GM23338 (cell line): ENCODE measurements at regions not wholly inside any gene's neighbourhood (a gene's known extent, or its start where the extent isn't known, plus 50 kb on each side); places are given as distances from the start of the nearest gene placed in this dataset.

Experiments
- ATAC-seq: fragments of 200-7000 bp; cut with Tn5 transposase; 3 replicates; pipeline ENCODE4 v1.9.1; 2020
- DNase-seq: peaks from one replicate; pipeline ENCODE4 v3.0.0-alpha.2; 2015; ENCODE audit warnings: low spot score
- H2AFZ ChIP-seq: fragments of 200-600 bp; sonication (generic); 2 replicates; pipeline ENCODE4 v1.8.0; 2016; ENCODE audit warnings: antibody characterized with exemption, mild to moderate bottlenecking, moderate library complexity
- H3F3A ChIP-seq: fragments of 200-600 bp; sonication (generic); replicated peaks from 2 replicates; pipeline ENCODE4 v1.8.0; 2017; ENCODE audit warnings: antibody characterized with exemption, mixed run types, low read depth
- H3K27ac ChIP-seq: fragments of 200-600 bp; sonication (generic); 2 replicates; pipeline ENCODE4 v1.6.1; 2016; ENCODE audit warnings: low read depth
- H3K27me3 ChIP-seq: fragments of 200-600 bp; sonication (generic); 2 replicates; pipeline ENCODE4 v1.8.0; 2016; ENCODE audit warnings: mild to moderate bottlenecking, mixed run types, moderate library complexity; ENCODE audit not compliant: insufficient read depth
- H3K36me3 ChIP-seq: fragments of 200-600 bp; sonication (generic); 2 replicates; pipeline ENCODE4 v1.8.0; 2016; ENCODE audit warnings: mild to moderate bottlenecking; ENCODE audit not compliant: insufficient read depth
- H3K4me1 ChIP-seq: fragments of 200-600 bp; sonication (generic); 2 replicates; pipeline ENCODE4 v1.8.0; 2016; ENCODE audit warnings: mild to moderate bottlenecking, moderate library complexity; ENCODE audit not compliant: insufficient read depth
- H3K4me2 ChIP-seq: fragments of 200-600 bp; sonication (generic); 2 replicates; pipeline ENCODE4 v1.7.1; 2017; ENCODE audit warnings: mixed run types
- H3K4me3 ChIP-seq: fragments of 200-600 bp; sonication (generic); 2 replicates; pipeline ENCODE4 v1.6.1; 2016; ENCODE audit warnings: mixed run types
- H3K79me2 ChIP-seq: fragments of 200-600 bp; sonication (generic); replicated peaks from 2 replicates; pipeline ENCODE4 v1.8.0; 2017; ENCODE audit warnings: mild to moderate bottlenecking; ENCODE audit not compliant: insufficient read depth
- H3K9me2 ChIP-seq: fragments of 200-600 bp; sonication (generic); 2 replicates; pipeline ENCODE4 v1.8.0; 2017; ENCODE audit not compliant: insufficient read depth
- H4K20me1 ChIP-seq: fragments of 200-600 bp; sonication (generic); replicated peaks from 2 replicates; pipeline ENCODE4 v1.8.0; 2017; ENCODE audit warnings: mild to moderate bottlenecking; ENCODE audit not compliant: insufficient read depth
- H3K27ac Mint-ChIP-seq: 2 replicates; pipeline ENCODE4 v1.8.0; 2020; ENCODE audit warnings: inconsistent platforms, mild to moderate bottlenecking, moderate library complexity, mixed read lengths
- H3K27me3 Mint-ChIP-seq: 3 replicates; pipeline ENCODE4 v1.8.0; 2022; ENCODE audit warnings: low read depth, mild to moderate bottlenecking, moderate library complexity, mixed read lengths, inconsistent platforms; ENCODE audit not compliant: insufficient read depth, poor library complexity
- H3K36me3 Mint-ChIP-seq: 3 replicates; pipeline ENCODE4 v1.8.0; 2021; ENCODE audit warnings: low read depth, mild to moderate bottlenecking, inconsistent platforms, moderate library complexity, mixed read lengths
- H3K4me1 Mint-ChIP-seq: 3 replicates; pipeline ENCODE4 v1.8.0; 2020; ENCODE audit warnings: mild to moderate bottlenecking, inconsistent platforms, mixed read lengths
- H3K4me3 Mint-ChIP-seq: 3 replicates; pipeline ENCODE4 v1.8.0; 2021; ENCODE audit warnings: moderate library complexity, mild to moderate bottlenecking, inconsistent platforms, mixed read lengths
- H3K9me3 Mint-ChIP-seq: 3 replicates; pipeline ENCODE4 v1.8.0; 2020; ENCODE audit warnings: moderate library complexity, mild to moderate bottlenecking, inconsistent platforms, mixed read lengths
- EZH2phosphoT487 ChIP-seq: fragments of 200-600 bp; sonication (generic); IDR thresholded peaks from one replicate; pipeline ENCODE4 v1.8.1; 2018; ENCODE audit warnings: antibody characterized with exemption; ENCODE audit not compliant: unreplicated experiment
- NANOG ChIP-seq: IDR thresholded peaks from 2 replicates; pipeline ENCODE4 v1.6.1; 2016; ENCODE audit warnings: antibody characterized with exemption, borderline replicate concordance
- POLR2AphosphoS5 ChIP-seq: IDR thresholded peaks from 2 replicates; pipeline ENCODE4 v1.6.1; 2016; ENCODE audit warnings: antibody characterized with exemption, low read depth
- STAT1 ChIP-seq: IDR thresholded peaks from one replicate; pipeline ENCODE4 v1.6.1; 2016; ENCODE audit warnings: antibody characterized with exemption; ENCODE audit not compliant: unreplicated experiment
- TF ChIP-seq, protein P1 (sequence below): fragments of 250-450 bp; sonication (Bioruptor Pico); IDR thresholded peaks from 2 replicates; pipeline ENCODE4 v1.5.0; 2020; ENCODE audit warnings: mild to moderate bottlenecking, moderate library complexity
- TF ChIP-seq, protein P2 (sequence below): IDR thresholded peaks from one replicate; pipeline ENCODE4 v1.6.1; 2018; ENCODE audit warnings: antibody characterized with exemption; ENCODE audit not compliant: unreplicated experiment

DNA sequence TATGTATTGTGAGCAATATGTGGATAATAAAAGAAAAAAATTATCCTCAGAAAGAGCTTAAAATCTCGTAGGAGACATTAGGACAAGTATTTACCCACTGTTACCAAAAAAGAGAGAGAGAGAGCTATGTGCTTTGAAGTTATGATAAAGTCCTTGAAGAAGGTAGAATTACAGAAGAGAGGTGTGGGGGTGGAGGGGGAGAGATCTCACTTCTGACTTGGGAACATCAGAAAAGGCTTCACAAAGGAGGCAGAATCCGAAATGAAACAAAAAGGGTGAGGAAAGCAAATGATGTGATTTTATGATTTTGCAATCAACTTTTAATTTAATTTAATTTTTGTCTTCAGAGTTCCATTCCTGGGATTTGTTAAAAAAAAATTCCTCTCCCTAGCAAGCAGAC, 311.8 kb upstream of the ATP2B1 start (continued):
- TF ChIP-seq, protein P1, sequence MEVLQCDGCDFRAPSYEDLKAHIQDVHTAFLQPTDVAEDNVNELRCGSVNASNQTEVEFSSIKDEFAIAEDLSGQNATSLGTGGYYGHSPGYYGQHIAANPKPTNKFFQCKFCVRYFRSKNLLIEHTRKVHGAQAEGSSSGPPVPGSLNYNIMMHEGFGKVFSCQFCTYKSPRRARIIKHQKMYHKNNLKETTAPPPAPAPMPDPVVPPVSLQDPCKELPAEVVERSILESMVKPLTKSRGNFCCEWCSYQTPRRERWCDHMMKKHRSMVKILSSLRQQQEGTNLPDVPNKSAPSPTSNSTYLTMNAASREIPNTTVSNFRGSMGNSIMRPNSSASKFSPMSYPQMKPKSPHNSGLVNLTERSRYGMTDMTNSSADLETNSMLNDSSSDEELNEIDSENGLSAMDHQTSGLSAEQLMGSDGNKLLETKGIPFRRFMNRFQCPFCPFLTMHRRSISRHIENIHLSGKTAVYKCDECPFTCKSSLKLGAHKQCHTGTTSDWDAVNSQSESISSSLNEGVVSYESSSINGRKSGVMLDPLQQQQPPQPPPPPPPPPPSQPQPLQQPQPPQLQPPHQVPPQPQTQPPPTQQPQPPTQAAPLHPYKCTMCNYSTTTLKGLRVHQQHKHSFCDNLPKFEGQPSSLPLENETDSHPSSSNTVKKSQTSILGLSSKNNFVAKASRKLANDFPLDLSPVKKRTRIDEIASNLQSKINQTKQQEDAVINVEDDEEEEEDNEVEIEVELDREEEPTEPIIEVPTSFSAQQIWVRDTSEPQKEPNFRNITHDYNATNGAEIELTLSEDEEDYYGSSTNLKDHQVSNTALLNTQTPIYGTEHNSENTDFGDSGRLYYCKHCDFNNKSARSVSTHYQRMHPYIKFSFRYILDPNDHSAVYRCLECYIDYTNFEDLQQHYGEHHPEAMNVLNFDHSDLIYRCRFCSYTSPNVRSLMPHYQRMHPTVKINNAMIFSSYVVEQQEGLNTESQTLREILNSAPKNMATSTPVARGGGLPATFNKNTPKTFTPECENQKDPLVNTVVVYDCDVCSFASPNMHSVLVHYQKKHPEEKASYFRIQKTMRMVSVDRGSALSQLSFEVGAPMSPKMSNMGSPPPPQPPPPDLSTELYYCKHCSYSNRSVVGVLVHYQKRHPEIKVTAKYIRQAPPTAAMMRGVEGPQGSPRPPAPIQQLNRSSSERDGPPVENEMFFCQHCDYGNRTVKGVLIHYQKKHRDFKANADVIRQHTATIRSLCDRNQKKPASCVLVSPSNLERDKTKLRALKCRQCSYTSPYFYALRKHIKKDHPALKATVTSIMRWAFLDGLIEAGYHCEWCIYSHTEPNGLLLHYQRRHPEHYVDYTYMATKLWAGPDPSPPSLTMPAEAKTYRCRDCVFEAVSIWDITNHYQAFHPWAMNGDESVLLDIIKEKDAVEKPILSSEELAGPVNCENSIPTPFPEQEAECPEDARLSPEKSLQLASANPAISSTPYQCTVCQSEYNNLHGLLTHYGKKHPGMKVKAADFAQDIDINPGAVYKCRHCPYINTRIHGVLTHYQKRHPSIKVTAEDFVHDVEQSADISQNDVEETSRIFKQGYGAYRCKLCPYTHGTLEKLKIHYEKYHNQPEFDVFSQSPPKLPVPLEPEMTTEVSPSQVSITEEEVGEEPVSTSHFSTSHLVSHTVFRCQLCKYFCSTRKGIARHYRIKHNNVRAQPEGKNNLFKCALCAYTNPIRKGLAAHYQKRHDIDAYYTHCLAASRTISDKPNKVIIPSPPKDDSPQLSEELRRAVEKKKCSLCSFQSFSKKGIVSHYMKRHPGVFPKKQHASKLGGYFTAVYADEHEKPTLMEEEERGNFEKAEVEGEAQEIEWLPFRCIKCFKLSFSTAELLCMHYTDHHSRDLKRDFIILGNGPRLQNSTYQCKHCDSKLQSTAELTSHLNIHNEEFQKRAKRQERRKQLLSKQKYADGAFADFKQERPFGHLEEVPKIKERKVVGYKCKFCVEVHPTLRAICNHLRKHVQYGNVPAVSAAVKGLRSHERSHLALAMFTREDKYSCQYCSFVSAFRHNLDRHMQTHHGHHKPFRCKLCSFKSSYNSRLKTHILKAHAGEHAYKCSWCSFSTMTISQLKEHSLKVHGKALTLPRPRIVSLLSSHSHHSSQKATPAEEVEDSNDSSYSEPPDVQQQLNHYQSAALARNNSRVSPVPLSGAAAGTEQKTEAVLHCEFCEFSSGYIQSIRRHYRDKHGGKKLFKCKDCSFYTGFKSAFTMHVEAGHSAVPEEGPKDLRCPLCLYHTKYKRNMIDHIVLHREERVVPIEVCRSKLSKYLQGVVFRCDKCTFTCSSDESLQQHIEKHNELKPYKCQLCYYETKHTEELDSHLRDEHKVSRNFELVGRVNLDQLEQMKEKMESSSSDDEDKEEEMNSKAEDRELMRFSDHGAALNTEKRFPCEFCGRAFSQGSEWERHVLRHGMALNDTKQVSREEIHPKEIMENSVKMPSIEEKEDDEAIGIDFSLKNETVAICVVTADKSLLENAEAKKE (CRISPR knock-in tag) = no peak
- TF ChIP-seq POLR2AphosphoS5 (no peak), STAT1 (no peak)
- TF ChIP-seq, protein P2, sequence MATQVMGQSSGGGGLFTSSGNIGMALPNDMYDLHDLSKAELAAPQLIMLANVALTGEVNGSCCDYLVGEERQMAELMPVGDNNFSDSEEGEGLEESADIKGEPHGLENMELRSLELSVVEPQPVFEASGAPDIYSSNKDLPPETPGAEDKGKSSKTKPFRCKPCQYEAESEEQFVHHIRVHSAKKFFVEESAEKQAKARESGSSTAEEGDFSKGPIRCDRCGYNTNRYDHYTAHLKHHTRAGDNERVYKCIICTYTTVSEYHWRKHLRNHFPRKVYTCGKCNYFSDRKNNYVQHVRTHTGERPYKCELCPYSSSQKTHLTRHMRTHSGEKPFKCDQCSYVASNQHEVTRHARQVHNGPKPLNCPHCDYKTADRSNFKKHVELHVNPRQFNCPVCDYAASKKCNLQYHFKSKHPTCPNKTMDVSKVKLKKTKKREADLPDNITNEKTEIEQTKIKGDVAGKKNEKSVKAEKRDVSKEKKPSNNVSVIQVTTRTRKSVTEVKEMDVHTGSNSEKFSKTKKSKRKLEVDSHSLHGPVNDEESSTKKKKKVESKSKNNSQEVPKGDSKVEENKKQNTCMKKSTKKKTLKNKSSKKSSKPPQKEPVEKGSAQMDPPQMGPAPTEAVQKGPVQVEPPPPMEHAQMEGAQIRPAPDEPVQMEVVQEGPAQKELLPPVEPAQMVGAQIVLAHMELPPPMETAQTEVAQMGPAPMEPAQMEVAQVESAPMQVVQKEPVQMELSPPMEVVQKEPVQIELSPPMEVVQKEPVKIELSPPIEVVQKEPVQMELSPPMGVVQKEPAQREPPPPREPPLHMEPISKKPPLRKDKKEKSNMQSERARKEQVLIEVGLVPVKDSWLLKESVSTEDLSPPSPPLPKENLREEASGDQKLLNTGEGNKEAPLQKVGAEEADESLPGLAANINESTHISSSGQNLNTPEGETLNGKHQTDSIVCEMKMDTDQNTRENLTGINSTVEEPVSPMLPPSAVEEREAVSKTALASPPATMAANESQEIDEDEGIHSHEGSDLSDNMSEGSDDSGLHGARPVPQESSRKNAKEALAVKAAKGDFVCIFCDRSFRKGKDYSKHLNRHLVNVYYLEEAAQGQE = no peak

DNA sequence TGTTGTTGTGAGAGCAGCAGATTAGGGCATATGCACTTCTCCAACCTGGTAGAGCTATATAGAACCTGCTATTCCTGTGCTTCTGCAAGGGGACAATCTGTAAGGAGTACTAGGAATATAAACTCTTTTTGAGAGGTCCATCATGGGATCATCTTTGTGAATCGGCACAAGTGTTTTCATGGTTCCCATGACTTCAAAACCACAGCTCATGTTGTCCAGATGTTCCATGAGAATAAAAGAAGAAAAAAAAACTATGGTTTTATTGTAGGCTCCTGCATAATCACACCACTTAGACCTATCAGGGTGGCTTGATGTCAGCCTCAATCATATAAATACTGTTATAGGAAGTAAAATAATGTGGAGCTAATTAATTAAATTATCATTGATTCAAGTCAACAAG, 311.4 kb upstream of the ATP2B1 start:
- Histone ChIP-seq H3F3A (no peaks in the 10 kb centered on the region), H3K4me3 (no peak overlapping the region), H3K4me1 (no peaks in the 10 kb centered on the region; the same call in 1 of the 2 replicates), H3K36me3 (no peaks in the 10 kb centered on the region), H3K79me2 (no peaks in the 10 kb centered on the region), H2AFZ (no peak overlapping the region), H3K4me2 (no peak overlapping the region), H3K9me2 (no peaks in the 10 kb centered on the region), H3K27ac (no peak overlapping the region), H4K20me1 (no peaks in the 10 kb centered on the region), H3K27me3 (no peaks in the 10 kb centered on the region)
- Mint-ChIP-seq H3K36me3 (no peaks in the 10 kb centered on the region), H3K27ac (no peak overlapping the region), H3K27me3 (peaks cover 3% of the 10 kb centered on the region), H3K4me3 (no peak overlapping the region), H3K9me3 (no peaks in the 10 kb centered on the region), H3K4me1 (peaks cover 4% of the 10 kb centered on the region; the same call in 1 of the 3 replicates)
- DNase-seq = no peak
- ATAC-seq = no peak
- no peak for TF ChIP-seq NANOG
- TF ChIP-seq, protein P2 = no peak
- TF ChIP-seq EZH2phosphoT487 = no peak
